Loucy (cell line): ENCODE measurements at regions not wholly inside any gene's neighbourhood (a gene's known extent, or its start where the extent isn't known, plus 50 kb on each side); places are given as distances from the start of the nearest gene placed in this dataset.

ENCODE experiments used
- EZH2phosphoT487 ChIP-seq: fragments of 200-600 bp; IDR thresholded peaks from 2 replicates; pipeline ENCODE4 v1.6.1; 2018; ENCODE audit warnings: antibody characterized with exemption, mild to moderate bottlenecking, moderate library complexity, borderline replicate concordance
- TF ChIP-seq, protein P1 (sequence below): fragments of 200-600 bp; sonication (generic); conservative IDR thresholded peaks from 2 replicates; pipeline ENCODE4 v1.5.1; 2014; ENCODE audit warnings: mild to moderate bottlenecking, antibody characterized with exemption, low read length

- TF ChIP-seq, protein P1, sequence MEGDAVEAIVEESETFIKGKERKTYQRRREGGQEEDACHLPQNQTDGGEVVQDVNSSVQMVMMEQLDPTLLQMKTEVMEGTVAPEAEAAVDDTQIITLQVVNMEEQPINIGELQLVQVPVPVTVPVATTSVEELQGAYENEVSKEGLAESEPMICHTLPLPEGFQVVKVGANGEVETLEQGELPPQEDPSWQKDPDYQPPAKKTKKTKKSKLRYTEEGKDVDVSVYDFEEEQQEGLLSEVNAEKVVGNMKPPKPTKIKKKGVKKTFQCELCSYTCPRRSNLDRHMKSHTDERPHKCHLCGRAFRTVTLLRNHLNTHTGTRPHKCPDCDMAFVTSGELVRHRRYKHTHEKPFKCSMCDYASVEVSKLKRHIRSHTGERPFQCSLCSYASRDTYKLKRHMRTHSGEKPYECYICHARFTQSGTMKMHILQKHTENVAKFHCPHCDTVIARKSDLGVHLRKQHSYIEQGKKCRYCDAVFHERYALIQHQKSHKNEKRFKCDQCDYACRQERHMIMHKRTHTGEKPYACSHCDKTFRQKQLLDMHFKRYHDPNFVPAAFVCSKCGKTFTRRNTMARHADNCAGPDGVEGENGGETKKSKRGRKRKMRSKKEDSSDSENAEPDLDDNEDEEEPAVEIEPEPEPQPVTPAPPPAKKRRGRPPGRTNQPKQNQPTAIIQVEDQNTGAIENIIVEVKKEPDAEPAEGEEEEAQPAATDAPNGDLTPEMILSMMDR: no peak
- no peak for TF ChIP-seq EZH2phosphoT487
These were observed 334.1 kb downstream of the RRAGC start for GRCh38 chr1:38525343-38526043.
